AG04449 (cell line): ENCODE measurements at regions not wholly inside any gene's neighbourhood (a gene's known extent, or its start where the extent isn't known, plus 50 kb on each side); places are given as distances from the start of the nearest gene placed in this dataset.

Experiments
- CTCF ChIA-PET: fragments of 350-600 bp; formaldehyde crosslinking; extraction: SDS; loops from one replicate; lab custom pipeline; 2021; ENCODE audit warnings: antibody characterized with exemption; lab: Yijun Ruan, JAX
- POLR2A ChIA-PET: fragments of 400-600, 350-600 bp; formaldehyde crosslinking; extraction: SDS; loops from one replicate; lab custom pipeline; 2020; ENCODE audit warnings: antibody characterized with exemption, inconsistent platforms; lab: Yijun Ruan, JAX
- DNase-seq: peaks from one replicate; pipeline ENCODE4 v3.0.0-alpha.2; 2010; ENCODE audit warnings: low read depth, low spot score
- H3K4me3 ChIP-seq: 2 replicates; pipeline ENCODE4 v1.5.1; 2011; ENCODE audit warnings: low read depth, mild to moderate bottlenecking, control low read depth, low read length
- TF ChIP-seq, protein P1 (sequence below): IDR thresholded peaks from one replicate; pipeline ENCODE4 v1.5.1; 2011; ENCODE audit warnings: mild to moderate bottlenecking, moderate library complexity, low read length, control low read depth, inconsistent platforms; ENCODE audit not compliant: insufficient read depth; ENCODE audit errors: missing control alignments

DNA sequence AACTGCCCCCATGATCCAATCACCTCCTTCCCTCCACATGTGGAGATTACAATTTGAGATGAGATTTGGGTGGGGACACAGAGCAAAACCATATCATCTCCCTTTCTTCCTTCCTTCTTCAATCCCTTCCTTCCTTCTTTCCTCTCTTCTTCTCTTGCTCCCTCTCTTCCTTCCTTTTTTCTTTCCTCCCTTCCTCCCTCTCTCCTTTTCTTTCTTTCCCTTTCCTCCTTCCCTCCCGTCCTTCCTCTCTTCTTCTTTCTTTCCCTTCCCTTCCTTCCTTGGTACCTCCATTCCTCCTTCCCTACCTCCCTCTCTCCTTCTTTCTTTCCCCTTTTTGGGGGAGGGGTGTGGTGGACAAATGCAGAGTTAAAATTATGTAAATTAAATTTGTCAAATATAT, 145.1 kb downstream of the TSHZ3 start:
- CTCF ChIA-PET: no interaction called here
- TF ChIP-seq, protein P1, sequence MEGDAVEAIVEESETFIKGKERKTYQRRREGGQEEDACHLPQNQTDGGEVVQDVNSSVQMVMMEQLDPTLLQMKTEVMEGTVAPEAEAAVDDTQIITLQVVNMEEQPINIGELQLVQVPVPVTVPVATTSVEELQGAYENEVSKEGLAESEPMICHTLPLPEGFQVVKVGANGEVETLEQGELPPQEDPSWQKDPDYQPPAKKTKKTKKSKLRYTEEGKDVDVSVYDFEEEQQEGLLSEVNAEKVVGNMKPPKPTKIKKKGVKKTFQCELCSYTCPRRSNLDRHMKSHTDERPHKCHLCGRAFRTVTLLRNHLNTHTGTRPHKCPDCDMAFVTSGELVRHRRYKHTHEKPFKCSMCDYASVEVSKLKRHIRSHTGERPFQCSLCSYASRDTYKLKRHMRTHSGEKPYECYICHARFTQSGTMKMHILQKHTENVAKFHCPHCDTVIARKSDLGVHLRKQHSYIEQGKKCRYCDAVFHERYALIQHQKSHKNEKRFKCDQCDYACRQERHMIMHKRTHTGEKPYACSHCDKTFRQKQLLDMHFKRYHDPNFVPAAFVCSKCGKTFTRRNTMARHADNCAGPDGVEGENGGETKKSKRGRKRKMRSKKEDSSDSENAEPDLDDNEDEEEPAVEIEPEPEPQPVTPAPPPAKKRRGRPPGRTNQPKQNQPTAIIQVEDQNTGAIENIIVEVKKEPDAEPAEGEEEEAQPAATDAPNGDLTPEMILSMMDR: no peak
- no peak overlapping the region for H3K4me3 ChIP-seq

DNA sequence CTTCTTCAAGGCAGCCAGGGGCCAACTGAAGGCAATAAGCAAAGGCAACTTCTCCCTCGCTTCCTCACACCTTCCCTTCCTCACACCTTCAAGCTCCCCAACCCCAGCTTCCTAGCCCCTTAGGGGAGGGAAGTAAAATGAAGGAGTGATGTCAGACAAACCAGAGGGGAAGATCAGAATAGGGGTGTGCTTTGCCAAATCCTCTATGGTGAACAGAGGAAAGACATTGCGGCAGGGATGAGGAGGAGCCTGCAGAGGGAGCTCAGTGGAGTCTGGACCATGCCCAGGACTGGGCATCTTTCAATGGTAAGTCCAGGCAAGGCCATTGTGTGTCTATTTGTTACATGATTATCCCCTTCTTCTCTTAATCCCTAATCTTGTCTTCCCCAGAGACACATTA, 164.0 kb downstream of the TSHZ3 start:
- TF ChIP-seq, protein P1: no peak
- POLR2A ChIA-PET: no interaction called here
- no peak for DNase-seq
- no peak overlapping the region for H3K4me3 ChIP-seq
- CTCF ChIA-PET: interaction anchor here (0.9 kb wide), 1 partner anchor 131 kb away, joined by 3 read pairs; no protein-coding TSS in a partner anchor

More for the DNA sequence above, 145.1 kb downstream of the TSHZ3 start:
- POLR2A ChIA-PET: no interaction called here
- no peak for DNase-seq

- TF ChIP-seq, protein P1: no peak
- ChIA-PET POLR2A (no interaction called here), CTCF (no interaction called here)
- DNase-seq: no peak
- no peak overlapping the region for H3K4me3 ChIP-seq
These were observed 167.7 kb downstream of the TSHZ3 start for GRCh38 chr19:31181535-31181934.

GRCh38 chr19:31180907-31181306, 168.3 kb downstream of the TSHZ3 start:
- no peak overlapping the region for H3K4me3 ChIP-seq
- DNase-seq: no peak
- ChIA-PET CTCF (no interaction called here), POLR2A (no interaction called here)
- TF ChIP-seq, protein P1: no peak

GRCh38 chr19:31179471-31179852, 169.8 kb downstream of the TSHZ3 start:
- ChIA-PET CTCF (no interaction called here), POLR2A (no interaction called here)
- DNase-seq: no peak
- no peak overlapping the region for H3K4me3 ChIP-seq
- TF ChIP-seq, protein P1: no peak

DNA sequence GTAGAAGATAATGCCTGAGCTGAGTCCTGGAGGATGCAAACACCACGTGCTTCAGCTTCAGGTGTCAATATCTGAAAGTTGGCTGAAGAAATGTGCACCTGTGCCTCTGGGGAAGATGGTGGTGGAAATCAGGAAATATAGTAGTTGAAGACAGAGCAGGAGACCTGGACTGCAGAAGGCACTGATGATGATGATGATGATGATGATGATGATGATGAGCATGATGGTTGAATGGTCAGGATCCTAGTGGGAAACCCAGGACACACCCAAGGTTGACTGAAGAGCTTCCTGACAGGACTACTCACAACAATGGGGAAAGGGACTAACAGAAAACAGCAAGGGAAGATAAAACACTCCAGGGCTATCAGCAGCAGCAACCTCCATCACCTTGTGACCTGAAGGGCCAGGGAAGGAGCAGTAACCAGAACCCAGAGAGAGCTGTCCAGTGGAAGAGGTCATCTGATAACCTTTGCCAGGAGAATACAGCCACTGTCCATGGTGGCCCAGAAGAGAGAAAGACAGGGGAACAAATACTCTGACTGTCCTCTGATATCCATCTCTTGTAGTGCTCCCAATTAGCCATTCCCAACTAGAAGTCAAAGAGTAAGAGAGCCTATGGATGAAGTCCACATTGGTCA, 170.3 kb downstream of the TSHZ3 start:
- ChIA-PET POLR2A (no interaction called here), CTCF (no interaction called here)
- DNase-seq: no peak
- TF ChIP-seq, protein P1: no peak
- H3K4me3 ChIP-seq: no peak overlapping the region
